Chondrocyte (in vitro differentiated cells): ENCODE measurements at regions not wholly inside any gene's neighbourhood (a gene's known extent, or its start where the extent isn't known, plus 50 kb on each side); places are given as distances from the start of the nearest gene placed in this dataset.

Experiments
- DNase-seq: peaks from one replicate; pipeline ENCODE4 v3.0.0; 2021; ENCODE audit warnings: mixed read lengths, low spot score
- H3K27ac Mint-ChIP-seq: one replicate; pipeline ENCODE4 v1.8.0; 2021; ENCODE audit warnings: mild to moderate bottlenecking, moderate library complexity, mixed read lengths; ENCODE audit not compliant: unreplicated experiment
- H3K27me3 Mint-ChIP-seq: 2 replicates; pipeline ENCODE4 v1.8.0; 2021; ENCODE audit warnings: low read depth, mixed read lengths
- H3K36me3 Mint-ChIP-seq: 2 replicates; pipeline ENCODE4 v1.8.0; 2021; ENCODE audit warnings: low read depth, mixed read lengths
- H3K4me1 Mint-ChIP-seq: 2 replicates; pipeline ENCODE4 v1.8.0; 2021; ENCODE audit warnings: low read depth, mild to moderate bottlenecking, mixed read lengths
- H3K4me3 Mint-ChIP-seq: one replicate; pipeline ENCODE4 v1.8.0; 2021; ENCODE audit warnings: mild to moderate bottlenecking, moderate library complexity, mixed read lengths; ENCODE audit not compliant: unreplicated experiment
- H3K9me3 Mint-ChIP-seq: 2 replicates; pipeline ENCODE4 v1.8.0; 2021; ENCODE audit warnings: low read depth, mixed read lengths
- TF ChIP-seq, protein P1 (sequence below): fragments of 200-600 bp; sonication (generic); IDR thresholded peaks from 2 replicates; pipeline ENCODE4 v1.5.0; 2021; ENCODE audit warnings: antibody characterized with exemption, mild to moderate bottlenecking, moderate library complexity

GRCh38 chr5:4079831-4080230 is 484.2 kb downstream of the IRX1 start:
- H3K27ac Mint-ChIP-seq: no peak overlapping the region
- no peaks in the 10 kb centered on the region for H3K36me3 Mint-ChIP-seq
- H3K4me1 Mint-ChIP-seq: no peaks in the 10 kb centered on the region
- no peaks in the 10 kb centered on the region for H3K27me3 Mint-ChIP-seq
- H3K9me3 Mint-ChIP-seq: peaks cover 15% of the 10 kb centered on the region
- no peak overlapping the region for H3K4me3 Mint-ChIP-seq
- no peak for DNase-seq
- TF ChIP-seq, protein P1, sequence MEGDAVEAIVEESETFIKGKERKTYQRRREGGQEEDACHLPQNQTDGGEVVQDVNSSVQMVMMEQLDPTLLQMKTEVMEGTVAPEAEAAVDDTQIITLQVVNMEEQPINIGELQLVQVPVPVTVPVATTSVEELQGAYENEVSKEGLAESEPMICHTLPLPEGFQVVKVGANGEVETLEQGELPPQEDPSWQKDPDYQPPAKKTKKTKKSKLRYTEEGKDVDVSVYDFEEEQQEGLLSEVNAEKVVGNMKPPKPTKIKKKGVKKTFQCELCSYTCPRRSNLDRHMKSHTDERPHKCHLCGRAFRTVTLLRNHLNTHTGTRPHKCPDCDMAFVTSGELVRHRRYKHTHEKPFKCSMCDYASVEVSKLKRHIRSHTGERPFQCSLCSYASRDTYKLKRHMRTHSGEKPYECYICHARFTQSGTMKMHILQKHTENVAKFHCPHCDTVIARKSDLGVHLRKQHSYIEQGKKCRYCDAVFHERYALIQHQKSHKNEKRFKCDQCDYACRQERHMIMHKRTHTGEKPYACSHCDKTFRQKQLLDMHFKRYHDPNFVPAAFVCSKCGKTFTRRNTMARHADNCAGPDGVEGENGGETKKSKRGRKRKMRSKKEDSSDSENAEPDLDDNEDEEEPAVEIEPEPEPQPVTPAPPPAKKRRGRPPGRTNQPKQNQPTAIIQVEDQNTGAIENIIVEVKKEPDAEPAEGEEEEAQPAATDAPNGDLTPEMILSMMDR: no peak

GRCh38 chr5:4080370-4080769 is 484.7 kb downstream of the IRX1 start:
- Mint-ChIP-seq H3K9me3 (peaks cover 12% of the 10 kb centered on the region), H3K27ac (no peak overlapping the region), H3K4me1 (no peaks in the 10 kb centered on the region), H3K36me3 (no peaks in the 10 kb centered on the region), H3K4me3 (no peak overlapping the region), H3K27me3 (no peaks in the 10 kb centered on the region)
- TF ChIP-seq, protein P1: no peak
- DNase-seq: no peak

DNA sequence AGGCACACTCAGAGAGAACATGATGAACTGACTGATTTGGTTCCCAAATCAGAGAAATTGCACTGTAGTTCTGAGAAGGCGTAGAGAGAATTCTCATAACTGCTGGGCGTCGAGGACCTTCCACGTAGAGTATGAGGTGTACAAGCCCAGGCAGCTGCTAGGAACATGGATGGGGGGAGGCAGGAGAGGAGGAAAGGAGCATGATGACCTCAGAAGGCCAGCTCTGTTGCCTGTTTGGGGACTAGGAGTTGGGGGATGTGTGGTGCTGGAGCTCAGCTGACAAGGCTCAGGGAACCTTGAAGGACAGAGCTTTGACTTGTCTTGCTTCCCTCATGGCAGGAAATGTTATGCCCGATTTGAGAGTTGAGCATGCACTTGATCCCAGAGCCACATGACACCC is 485.4 kb downstream of the IRX1 start:
- Mint-ChIP-seq H3K27ac (no peak overlapping the region), H3K4me3 (no peak overlapping the region), H3K9me3 (peaks cover 14% of the 10 kb centered on the region), H3K27me3 (no peaks in the 10 kb centered on the region), H3K4me1 (no peaks in the 10 kb centered on the region), H3K36me3 (no peaks in the 10 kb centered on the region)
- TF ChIP-seq, protein P1: no peak
- DNase-seq: no peak

GRCh38 chr5:4081466-4081865 is 485.8 kb downstream of the IRX1 start:
- no peaks in the 10 kb centered on the region for H3K36me3 Mint-ChIP-seq

DNA sequence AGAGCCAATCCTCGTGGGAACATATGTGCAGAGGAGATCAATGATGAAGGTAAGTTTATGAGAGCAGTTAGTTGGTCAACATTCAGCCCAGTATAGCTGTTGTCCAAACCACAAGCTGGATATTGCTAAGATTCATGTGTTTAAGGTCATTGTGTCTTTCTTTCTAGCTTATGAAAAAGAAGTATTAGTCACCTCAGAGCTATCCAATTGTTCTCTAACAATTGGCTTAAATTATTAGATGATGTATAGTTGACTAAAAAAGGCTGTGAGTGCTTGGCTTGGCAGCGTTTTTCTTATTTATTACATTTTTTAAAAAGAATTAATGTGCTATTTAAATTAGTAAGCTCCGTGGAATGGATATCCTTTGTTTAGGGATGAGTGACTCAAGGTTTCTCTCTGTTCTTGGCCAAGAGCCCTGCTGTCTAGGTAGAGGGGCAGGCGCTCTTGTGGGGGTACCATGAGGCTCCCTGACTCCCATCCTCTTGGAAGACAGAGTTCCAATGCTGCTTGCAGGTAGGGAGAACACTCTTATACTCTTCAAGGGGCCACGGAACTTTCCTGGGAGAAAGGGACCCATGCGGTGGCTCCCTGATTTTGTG is 487.4 kb downstream of the IRX1 start:
- Mint-ChIP-seq H3K4me1 (no peaks in the 10 kb centered on the region), H3K4me3 (no peak overlapping the region), H3K36me3 (no peaks in the 10 kb centered on the region), H3K27me3 (no peaks in the 10 kb centered on the region), H3K9me3 (peaks cover 4% of the 10 kb centered on the region), H3K27ac (no peak overlapping the region)
- DNase-seq: no peak
- TF ChIP-seq, protein P1: no peak

More at GRCh38 chr5:4081466-4081865, 485.8 kb downstream of the IRX1 start:
- H3K27me3 Mint-ChIP-seq: no peaks in the 10 kb centered on the region
- H3K27ac Mint-ChIP-seq: no peak overlapping the region
- DNase-seq: no peak
- TF ChIP-seq, protein P1: no peak
- peaks cover 10% of the 10 kb centered on the region for H3K9me3 Mint-ChIP-seq
- H3K4me3 Mint-ChIP-seq: no peak overlapping the region
- H3K4me1 Mint-ChIP-seq: no peaks in the 10 kb centered on the region
